K562 (cell line): ENCODE measurements at regions not wholly inside any gene's neighbourhood (a gene's known extent, or its start where the extent isn't known, plus 50 kb on each side); places are given as distances from the start of the nearest gene placed in this dataset.

Source experiments
- EHMT2 ChIP-seq: fragments of 450-650 bp; IDR thresholded peaks from 2 replicates; pipeline ENCODE4 v1.6.1; 2018; ENCODE audit warnings: antibody characterized with exemption
- FOXA1 ChIP-seq: fragments of 450-650 bp; IDR thresholded peaks from 2 replicates; pipeline ENCODE4 v1.6.1; 2016; ENCODE audit warnings: mild to moderate bottlenecking, borderline replicate concordance
- SMAD3 ChIP-seq: fragments of 450-650 bp; formaldehyde crosslinking; conservative IDR thresholded peaks from 2 replicates; pipeline ENCODE4 v1.4.0; 2020; ENCODE audit warnings: mild to moderate bottlenecking
- SP1 ChIP-seq: sonication (generic); formaldehyde crosslinking; IDR thresholded peaks from 2 replicates; pipeline ENCODE4 v1.8.1; 2022; ENCODE audit warnings: mild to moderate bottlenecking, missing genetic modification reagents
- WHSC1 ChIP-seq: IDR thresholded peaks from one replicate; pipeline ENCODE4 v1.6.1; 2012; ENCODE audit warnings: low read length, control low read depth, inconsistent platforms
- TF ChIP-seq, protein P1 (sequence below): sonication (generic); formaldehyde crosslinking; IDR thresholded peaks from 2 replicates; pipeline ENCODE4 v1.8.1; 2023; ENCODE audit warnings: mild to moderate bottlenecking, missing genetic modification reagents

DNA sequence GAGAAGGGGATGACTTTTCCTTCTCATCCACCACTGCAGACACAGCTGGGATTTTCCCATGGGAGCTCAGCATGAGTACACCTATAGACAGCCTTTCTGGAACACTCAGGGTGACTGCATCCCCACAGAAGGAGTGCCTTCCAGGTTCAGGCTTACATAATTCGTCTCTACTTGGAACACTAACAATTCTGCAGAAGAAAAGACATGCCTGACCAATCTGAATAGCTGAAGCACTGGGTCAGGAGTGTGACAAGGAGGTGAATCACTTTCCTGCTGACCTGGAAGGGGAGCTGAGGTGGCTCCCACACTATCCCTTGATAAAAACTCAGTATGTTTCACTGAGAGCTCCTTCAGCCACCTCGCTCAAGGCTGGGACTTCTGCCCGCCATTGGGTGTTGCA, 425.3 kb downstream of the TLR4 start:
- TF ChIP-seq FOXA1 = no peak
- no peak for TF ChIP-seq EHMT2
- no peak for TF ChIP-seq WHSC1
- TF ChIP-seq, protein P1, sequence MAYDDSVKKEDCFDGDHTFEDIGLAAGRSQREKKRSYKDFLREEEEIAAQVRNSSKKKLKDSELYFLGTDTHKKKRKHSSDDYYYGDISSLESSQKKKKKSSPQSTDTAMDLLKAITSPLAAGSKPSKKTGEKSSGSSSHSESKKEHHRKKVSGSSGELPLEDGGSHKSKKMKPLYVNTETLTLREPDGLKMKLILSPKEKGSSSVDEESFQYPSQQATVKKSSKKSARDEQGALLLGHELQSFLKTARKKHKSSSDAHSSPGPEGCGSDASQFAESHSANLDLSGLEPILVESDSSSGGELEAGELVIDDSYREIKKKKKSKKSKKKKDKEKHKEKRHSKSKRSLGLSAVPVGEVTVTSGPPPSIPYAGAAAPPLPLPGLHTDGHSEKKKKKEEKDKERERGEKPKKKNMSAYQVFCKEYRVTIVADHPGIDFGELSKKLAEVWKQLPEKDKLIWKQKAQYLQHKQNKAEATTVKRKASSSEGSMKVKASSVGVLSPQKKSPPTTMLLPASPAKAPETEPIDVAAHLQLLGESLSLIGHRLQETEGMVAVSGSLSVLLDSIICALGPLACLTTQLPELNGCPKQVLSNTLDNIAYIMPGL (CRISPR knock-in tag) = no peak
- no peak for TF ChIP-seq SMAD3 (CRISPR knock-in tag)
- no peak for TF ChIP-seq SP1
